Epithelial cell of proximal tubule (primary cell): ENCODE measurements at regions not wholly inside any gene's neighbourhood (a gene's known extent, or its start where the extent isn't known, plus 50 kb on each side); places are given as distances from the start of the nearest gene placed in this dataset.
A peak's percentile ranks its signal among the peaks of the same experiment; 100 is the strongest.

Experiments used
- DNase-seq: peaks from one replicate; pipeline ENCODE4 v3.0.0-alpha.2; 2011; ENCODE audit warnings: low read depth
- H3K4me3 ChIP-seq: 2 replicates; pipeline ENCODE4 v1.5.1; 2011; ENCODE audit warnings: low read depth, mild to moderate bottlenecking, low read length
- TF ChIP-seq, protein P1 (sequence below): conservative IDR thresholded peaks from 2 replicates; pipeline ENCODE4 v1.5.1; 2012; ENCODE audit warnings: low read depth, mild to moderate bottlenecking, low read length

DNA sequence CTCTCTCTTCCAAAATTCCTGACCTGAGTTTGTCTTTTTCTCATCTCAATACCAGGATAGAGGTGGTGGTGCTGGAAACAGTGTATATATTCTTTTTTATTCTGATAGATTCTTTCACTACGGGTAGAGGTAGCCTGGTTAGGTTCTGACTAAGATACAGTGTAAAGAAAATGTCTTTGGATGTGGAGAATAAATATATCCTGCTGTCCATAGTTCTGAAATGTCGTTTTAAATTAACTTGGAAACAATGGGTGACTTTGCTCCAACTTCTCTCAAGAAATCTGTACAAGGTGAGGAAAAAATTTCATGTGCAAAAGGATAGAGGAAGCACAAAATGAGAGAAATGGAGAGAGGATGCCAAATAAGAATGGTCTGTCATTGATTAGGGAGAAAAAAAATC, 546.1 kb downstream of the GBA3 start:
- H3K4me3 ChIP-seq, result no peak overlapping the region
- no peak for DNase-seq
- TF ChIP-seq, protein P1, sequence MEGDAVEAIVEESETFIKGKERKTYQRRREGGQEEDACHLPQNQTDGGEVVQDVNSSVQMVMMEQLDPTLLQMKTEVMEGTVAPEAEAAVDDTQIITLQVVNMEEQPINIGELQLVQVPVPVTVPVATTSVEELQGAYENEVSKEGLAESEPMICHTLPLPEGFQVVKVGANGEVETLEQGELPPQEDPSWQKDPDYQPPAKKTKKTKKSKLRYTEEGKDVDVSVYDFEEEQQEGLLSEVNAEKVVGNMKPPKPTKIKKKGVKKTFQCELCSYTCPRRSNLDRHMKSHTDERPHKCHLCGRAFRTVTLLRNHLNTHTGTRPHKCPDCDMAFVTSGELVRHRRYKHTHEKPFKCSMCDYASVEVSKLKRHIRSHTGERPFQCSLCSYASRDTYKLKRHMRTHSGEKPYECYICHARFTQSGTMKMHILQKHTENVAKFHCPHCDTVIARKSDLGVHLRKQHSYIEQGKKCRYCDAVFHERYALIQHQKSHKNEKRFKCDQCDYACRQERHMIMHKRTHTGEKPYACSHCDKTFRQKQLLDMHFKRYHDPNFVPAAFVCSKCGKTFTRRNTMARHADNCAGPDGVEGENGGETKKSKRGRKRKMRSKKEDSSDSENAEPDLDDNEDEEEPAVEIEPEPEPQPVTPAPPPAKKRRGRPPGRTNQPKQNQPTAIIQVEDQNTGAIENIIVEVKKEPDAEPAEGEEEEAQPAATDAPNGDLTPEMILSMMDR, result no peak

DNA sequence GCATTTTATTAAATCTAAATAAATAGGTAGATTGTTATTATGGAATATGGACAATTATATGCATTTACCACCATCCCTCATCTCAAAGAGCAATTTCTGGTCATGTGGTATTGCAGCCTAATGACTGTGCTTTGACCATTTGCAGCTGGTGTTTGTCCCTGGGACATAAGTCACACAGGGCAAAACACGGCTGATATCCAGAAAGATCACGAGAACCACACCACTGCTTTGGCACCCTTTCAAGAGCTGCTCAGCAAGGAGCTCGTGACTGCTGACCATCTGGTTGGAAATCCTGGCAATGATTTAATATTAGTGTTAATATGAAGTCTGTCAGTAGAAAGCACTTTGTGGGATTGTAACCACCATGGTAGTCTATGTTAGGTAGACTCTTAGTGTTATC, 545.0 kb downstream of the GBA3 start:
- TF ChIP-seq, protein P1, result no peak
- peak; percentile 79 for DNase-seq
- no peak overlapping the region for H3K4me3 ChIP-seq

DNA sequence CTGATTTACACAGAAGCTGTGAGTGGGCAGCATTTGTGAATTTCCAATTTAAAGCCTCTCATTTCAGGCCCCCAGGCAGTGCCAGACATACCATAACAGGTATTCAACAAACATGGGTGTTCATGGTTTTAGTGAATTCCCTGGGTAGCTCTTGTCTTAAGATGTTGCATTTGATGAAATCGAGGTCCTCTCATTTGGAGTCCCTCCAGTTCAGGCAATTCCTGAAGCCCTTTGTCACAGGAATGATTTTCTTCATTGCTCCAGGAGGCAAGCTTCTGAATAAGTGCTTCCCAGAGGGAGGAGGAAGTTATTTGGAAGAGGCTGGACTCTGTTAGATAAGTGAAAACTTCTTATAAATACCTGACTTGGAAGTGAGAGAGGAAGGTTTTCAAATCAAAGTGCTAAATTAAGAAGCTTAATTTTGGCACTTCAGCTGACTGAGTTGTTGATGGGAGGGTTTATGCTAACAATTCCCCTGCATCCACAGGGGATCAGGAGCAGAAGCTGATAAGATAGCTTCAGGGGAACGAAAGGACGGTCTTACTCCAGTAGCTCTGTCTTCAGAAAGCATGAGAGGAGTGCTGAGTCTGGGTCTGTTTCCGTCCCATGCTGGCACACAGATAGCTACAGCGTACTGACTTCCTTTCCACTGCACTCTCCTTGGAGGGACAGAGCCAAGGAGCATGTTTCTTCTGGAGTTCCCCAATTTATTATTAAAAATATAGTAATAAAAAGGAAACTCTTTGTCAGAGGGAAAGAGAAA, 543.1 kb downstream of the GBA3 start:
- TF ChIP-seq, protein P1, result no peak
- DNase-seq, result no peak

DNA sequence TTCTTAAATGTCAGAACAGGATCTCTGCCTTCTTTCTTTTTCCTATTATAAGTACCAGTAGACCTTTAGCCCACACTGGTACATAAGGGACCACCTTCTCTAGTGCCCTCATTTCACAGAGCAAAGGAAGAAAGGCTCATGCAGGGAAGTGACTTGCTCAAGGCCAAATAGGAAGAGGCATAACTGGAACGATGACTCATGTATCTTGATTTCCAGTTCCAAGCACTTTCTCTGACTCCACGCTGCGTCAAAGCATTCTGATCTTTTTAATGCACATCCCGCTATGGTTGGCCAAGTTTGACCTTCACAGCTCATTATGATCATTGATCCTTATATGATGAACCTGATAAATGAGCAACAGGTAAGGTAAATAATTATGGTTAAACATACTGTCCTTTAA, 542.0 kb downstream of the GBA3 start:
- H3K4me3 ChIP-seq, result no peak overlapping the region
- TF ChIP-seq, protein P1, result no peak
- DNase-seq, result no peak

More for the DNA sequence above, 543.1 kb downstream of the GBA3 start:
- H3K4me3 ChIP-seq, result no peak overlapping the region

DNA sequence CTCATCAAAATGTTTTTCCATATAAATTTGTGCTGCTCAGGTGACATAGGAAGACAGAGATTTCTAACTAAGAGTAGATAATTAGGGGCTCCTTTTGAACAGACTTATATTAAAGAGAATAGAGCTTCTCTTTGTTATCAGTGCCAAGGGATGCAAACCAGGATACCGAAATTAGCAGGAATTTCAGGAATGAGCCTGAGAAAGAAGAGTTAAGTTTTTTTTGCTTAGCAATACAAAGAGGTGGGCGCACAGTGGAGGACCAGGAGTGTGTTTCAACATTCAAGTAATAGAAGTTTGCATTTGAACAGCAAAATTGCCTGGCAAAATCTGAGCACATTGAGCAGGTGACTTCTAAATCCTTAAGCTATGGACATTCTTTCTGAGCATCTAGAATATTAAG, 541.3 kb downstream of the GBA3 start:
- DNase-seq, result no peak
- TF ChIP-seq, protein P1, result no peak
- H3K4me3 ChIP-seq, result no peak overlapping the region

DNA sequence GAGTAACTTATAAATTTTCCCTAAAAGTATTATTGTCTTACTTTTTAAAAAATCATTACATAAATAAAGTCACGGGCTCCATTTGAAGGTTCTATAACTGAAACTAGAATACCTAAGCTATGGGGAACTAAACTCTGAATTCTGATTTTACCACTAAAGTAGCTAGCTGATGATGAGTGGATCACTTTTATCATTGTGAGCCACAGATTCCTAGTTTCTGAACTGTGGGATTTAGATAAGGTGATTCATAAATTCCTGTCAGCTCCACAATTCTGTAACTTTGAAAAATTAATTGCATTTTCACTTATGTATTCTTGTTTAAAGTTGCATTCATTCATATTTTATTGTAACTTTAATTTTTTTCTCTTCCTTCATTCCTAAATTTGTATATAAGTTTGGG, 540.9 kb downstream of the GBA3 start:
- no peak overlapping the region for H3K4me3 ChIP-seq
- TF ChIP-seq, protein P1, result no peak
- no peak for DNase-seq

DNA sequence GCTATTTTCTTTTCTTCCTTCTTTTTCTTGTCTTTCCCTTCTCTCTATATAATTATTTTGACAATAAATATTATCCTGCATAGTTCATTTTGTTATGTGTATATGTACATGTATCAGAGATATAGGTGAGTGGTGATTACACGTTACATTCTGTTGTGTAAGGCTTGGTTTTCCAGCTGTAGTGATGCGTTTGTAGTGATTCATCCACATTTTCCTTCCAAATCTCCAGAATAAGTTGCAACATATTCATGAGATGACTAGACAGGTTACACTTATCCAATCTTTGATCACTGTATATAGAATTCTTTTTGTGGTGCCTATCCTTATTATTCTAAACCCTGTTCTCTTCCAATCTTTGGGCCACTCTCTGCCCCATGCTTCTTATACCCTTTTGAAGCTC, 540.2 kb downstream of the GBA3 start:
- H3K4me3 ChIP-seq, result no peak overlapping the region
- TF ChIP-seq, protein P1, result no peak
- DNase-seq, result no peak
